ENCODE measurements at regions not wholly inside any gene's neighbourhood (a gene's known extent, or its start where the extent isn't known, plus 50 kb on each side); places are given as distances from the start of the nearest gene placed in this dataset.

- ChIA-PET CTCF (interaction anchor here (0.9 to 1.7 kb wide), 2 partner anchors 12 to 428 kb away, joined by 3 read pairs; no protein-coding TSS in a partner anchor), POLR2A (no interaction called here)
- H3K4me3 ChIP-seq (ENCODE audit: low read depth, low read length) = no peak overlapping the region
- H3K27me3 ChIP-seq (ENCODE audit: control insufficient read depth, insufficient read depth, low read length) = no peaks in the 10 kb centered on the region
- no peaks in the 10 kb centered on the region for H3K36me3 ChIP-seq (ENCODE audit: control insufficient read depth, insufficient read depth, low read length)
- TF ChIP-seq, protein P1, sequence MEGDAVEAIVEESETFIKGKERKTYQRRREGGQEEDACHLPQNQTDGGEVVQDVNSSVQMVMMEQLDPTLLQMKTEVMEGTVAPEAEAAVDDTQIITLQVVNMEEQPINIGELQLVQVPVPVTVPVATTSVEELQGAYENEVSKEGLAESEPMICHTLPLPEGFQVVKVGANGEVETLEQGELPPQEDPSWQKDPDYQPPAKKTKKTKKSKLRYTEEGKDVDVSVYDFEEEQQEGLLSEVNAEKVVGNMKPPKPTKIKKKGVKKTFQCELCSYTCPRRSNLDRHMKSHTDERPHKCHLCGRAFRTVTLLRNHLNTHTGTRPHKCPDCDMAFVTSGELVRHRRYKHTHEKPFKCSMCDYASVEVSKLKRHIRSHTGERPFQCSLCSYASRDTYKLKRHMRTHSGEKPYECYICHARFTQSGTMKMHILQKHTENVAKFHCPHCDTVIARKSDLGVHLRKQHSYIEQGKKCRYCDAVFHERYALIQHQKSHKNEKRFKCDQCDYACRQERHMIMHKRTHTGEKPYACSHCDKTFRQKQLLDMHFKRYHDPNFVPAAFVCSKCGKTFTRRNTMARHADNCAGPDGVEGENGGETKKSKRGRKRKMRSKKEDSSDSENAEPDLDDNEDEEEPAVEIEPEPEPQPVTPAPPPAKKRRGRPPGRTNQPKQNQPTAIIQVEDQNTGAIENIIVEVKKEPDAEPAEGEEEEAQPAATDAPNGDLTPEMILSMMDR (IDR thresholded peaks at IDR 0.05; ENCODE audit: insufficient read depth, low read depth, low read length) = no peak
- no peak for DNase-seq (ENCODE audit: low read depth)
These were observed 68.7 kb upstream of the SEC61G start for GRCh38 chr7:54827734-54828133.

DNA sequence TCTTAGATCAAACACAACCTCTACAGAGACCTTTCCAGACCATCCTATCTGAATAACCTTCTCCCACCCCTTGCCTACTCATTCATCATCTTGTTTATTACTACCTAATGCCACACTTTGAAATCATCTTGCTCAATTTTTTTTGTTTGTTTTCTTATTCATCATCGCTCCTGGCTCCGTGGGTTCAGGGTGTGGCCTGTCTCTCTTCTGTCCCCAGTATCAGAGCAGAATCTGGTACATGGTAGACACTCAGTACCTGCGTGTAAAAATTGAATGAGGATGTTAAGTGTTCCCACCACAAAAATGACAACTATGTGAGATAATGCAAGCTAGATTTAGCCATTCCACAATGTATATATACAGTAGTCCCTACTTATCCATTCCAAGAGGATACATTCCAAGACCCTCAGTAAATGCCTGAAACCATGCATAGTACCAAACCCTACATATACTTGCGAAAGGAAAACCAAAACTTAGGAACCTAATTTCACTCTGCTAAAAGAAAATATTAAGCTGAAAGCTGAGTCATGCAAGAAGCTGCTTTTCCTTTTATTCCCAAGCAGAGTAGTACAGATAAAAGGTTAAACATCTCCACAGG lies 72.1 kb upstream of the SEC61G start:
- TF ChIP-seq, protein P1 (IDR thresholded peaks at IDR 0.05; ENCODE audit: insufficient read depth, low read depth, low read length) = no peak
- Histone ChIP-seq H3K4me3 (ENCODE audit: low read depth, low read length) (no peak overlapping the region), H3K36me3 (ENCODE audit: control insufficient read depth, insufficient read depth, low read length) (no peaks in the 10 kb centered on the region), H3K27me3 (ENCODE audit: control insufficient read depth, insufficient read depth, low read length) (no peaks in the 10 kb centered on the region)
- no peak for DNase-seq (ENCODE audit: low read depth)
- ChIA-PET CTCF (interaction anchor here (1.3 kb wide), 1 partner anchor 8 kb away, joined by 5 read pairs; no protein-coding TSS in a partner anchor), POLR2A (no interaction called here)

GRCh38 chr7:54831644-54832095 lies 72.7 kb upstream of the SEC61G start:
- TF ChIP-seq, protein P1 (IDR thresholded peaks at IDR 0.05; ENCODE audit: insufficient read depth, low read depth, low read length) = no peak
- H3K4me3 ChIP-seq (ENCODE audit: low read depth, low read length) = no peak overlapping the region
- DNase-seq (ENCODE audit: low read depth) = no peak
- H3K36me3 ChIP-seq (ENCODE audit: control insufficient read depth, insufficient read depth, low read length) = no peaks in the 10 kb centered on the region
- ChIA-PET POLR2A (no interaction called here), CTCF (interaction anchor here (1.3 kb wide), 1 partner anchor 8 kb away, joined by 5 read pairs; no protein-coding TSS in a partner anchor)
- H3K27me3 ChIP-seq (ENCODE audit: control insufficient read depth, insufficient read depth, low read length) = no peaks in the 10 kb centered on the region

DNA sequence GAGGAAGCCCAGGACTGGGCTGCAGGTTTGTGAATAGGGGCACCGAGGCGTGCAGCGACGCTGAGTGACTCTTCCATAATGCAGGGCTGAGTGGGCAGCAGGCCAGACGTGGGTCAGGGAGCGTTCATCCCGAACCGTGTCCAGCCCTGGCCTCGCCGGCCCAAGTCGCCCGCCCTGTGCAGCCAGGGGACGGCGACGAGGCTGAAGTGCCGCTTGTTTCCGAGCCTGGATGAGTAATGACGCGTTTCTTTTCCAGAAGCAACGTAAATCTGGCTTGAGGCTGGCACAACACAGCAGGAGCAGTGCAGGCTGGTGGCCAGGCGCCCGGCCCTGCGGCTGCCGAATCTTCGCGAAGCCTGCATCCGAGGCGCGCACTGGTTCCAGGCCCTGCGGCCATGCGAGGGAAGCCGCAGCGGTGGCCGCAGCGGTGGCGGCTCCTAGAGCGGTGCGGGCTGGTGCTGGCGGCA lies 74.0 kb upstream of the SEC61G start:
- TF ChIP-seq, protein P1 (IDR thresholded peaks at IDR 0.05; ENCODE audit: insufficient read depth, low read depth, low read length) = no peak
- DNase-seq (ENCODE audit: low read depth) = no peak
- H3K27me3 ChIP-seq (ENCODE audit: control insufficient read depth, insufficient read depth, low read length) = no peaks in the 10 kb centered on the region; the same call in 1 of the 2 replicates
- no peak overlapping the region for H3K4me3 ChIP-seq (ENCODE audit: low read depth, low read length)
- no peaks in the 10 kb centered on the region for H3K36me3 ChIP-seq (ENCODE audit: control insufficient read depth, insufficient read depth, low read length)
- ChIA-PET CTCF (interaction anchor here (0.5 to 1.4 kb wide), 2 partner anchors 45 to 183 kb away, joined by 3 read pairs; no protein-coding TSS in a partner anchor), POLR2A (no interaction called here)

DNA sequence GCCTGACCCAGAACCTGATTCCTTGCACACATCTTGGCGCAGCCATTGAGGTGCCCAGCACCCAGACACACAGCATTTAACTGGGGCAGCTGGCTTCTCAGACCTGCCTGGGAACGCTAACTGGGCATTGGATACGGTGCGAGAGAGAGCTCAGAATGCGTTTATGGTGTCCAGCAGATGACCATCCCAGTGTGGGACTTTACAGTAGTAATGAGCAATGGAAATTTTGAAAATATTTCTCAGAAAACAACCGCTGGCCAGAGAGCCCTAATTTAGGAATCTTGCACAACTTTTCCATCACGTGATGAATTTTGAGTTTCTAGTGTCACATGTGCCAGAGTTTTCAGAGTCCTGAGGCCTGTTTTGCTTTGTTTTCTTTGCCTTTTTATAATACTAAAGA lies 78.2 kb upstream of the SEC61G start:
- ChIA-PET CTCF (interaction anchor here (0.8 to 7.0 kb wide), 6 partner anchors 21 to 418 kb away, joined by 3 to 38 read pairs (median 6); no protein-coding TSS in a partner anchor), POLR2A (no interaction called here)
- H3K27me3 ChIP-seq (ENCODE audit: control insufficient read depth, insufficient read depth, low read length) = no peaks in the 10 kb centered on the region; the same call in 1 of the 2 replicates
- no peak for DNase-seq (ENCODE audit: low read depth)
- H3K4me3 ChIP-seq (ENCODE audit: low read depth, low read length) = no peak overlapping the region
- no peaks in the 10 kb centered on the region for H3K36me3 ChIP-seq (ENCODE audit: control insufficient read depth, insufficient read depth, low read length)
- TF ChIP-seq, protein P1 (IDR thresholded peaks at IDR 0.05; ENCODE audit: insufficient read depth, low read depth, low read length) = no peak
